ENCODE measurements at regions not wholly inside any gene's neighbourhood (a gene's known extent, or its start where the extent isn't known, plus 50 kb on each side); places are given as distances from the start of the nearest gene placed in this dataset.
A peak's percentile ranks its signal among the peaks of the same experiment; 100 is the strongest.

GRCh38 chr7:41107330-41107937 lies 595.5 kb downstream of the INHBA start:
- no peak overlapping the region for H3K27ac ChIP-seq (ENCODE audit: insufficient read length, low read depth, low read length)
- no peak overlapping the region for H3K9ac ChIP-seq (ENCODE audit: extremely low read depth, insufficient read length, low read length)
- H4K5ac ChIP-seq (ENCODE audit: insufficient read length, low read depth, low read length), result no peak overlapping the region
- no peak overlapping the region for H3K4ac ChIP-seq (ENCODE audit: low read depth, low read length)
- H3T11ph ChIP-seq (ENCODE audit: low read length), result no peak overlapping the region
- no peak overlapping the region for H2BK20ac ChIP-seq (ENCODE audit: low read depth, low read length, poor library complexity, severe bottlenecking)
- H3K4me2 ChIP-seq (ENCODE audit: insufficient read depth, insufficient read length, low read length), result no peak overlapping the region
- no peak overlapping the region for H3K4me3 Mint-ChIP-seq
- H2BK120ac ChIP-seq (ENCODE audit: low read depth, low read length, poor library complexity, severe bottlenecking), result no peak overlapping the region
- H3K18ac ChIP-seq (ENCODE audit: insufficient read length, low read depth, low read length), result no peak overlapping the region
- no peaks in the 10 kb centered on the region for H3K79me2 ChIP-seq (ENCODE audit: insufficient read depth, low read length)
- no peaks in the 10 kb centered on the region for H3K36me3 Mint-ChIP-seq (ENCODE audit: insufficient read depth in 1 of 3, low read depth in 3 of 3)
- TF ChIP-seq CTCF (conservative IDR thresholded peaks at IDR 0.05), result no peak
- peaks cover 6 to 11% of the 10 kb centered on the region in 2 experiments for H3K4me1 Mint-ChIP-seq
- DNase-seq, result no peak
- H2AK5ac ChIP-seq (ENCODE audit: insufficient read length, low read length), result no peak overlapping the region
- peaks cover 1% of the 10 kb centered on the region; the same call in 1 of the 2 replicates for H3K27me3 Mint-ChIP-seq (ENCODE audit: low read depth)
- no peaks in the 10 kb centered on the region for H3K23me2 ChIP-seq (ENCODE audit: insufficient read length, low read depth, low read length, poor library complexity, severe bottlenecking)
- no peaks in the 10 kb centered on the region for H3K9me3 Mint-ChIP-seq
- no peaks in the 10 kb centered on the region for H3K27me3 ChIP-seq (ENCODE audit: insufficient read depth, low read length)
- no peak overlapping the region for H4K8ac ChIP-seq (replicated peaks; ENCODE audit: insufficient read length, low read depth, low read length)
- no peaks in the 10 kb centered on the region for H3K4me1 ChIP-seq (ENCODE audit: insufficient read depth, low read length)
- no peak overlapping the region for H3K14ac ChIP-seq (ENCODE audit: insufficient read depth, low read length)
- H3K9me3 ChIP-seq (ENCODE audit: control insufficient read depth, low read depth, low read length), result no peaks in the 10 kb centered on the region
- WGBS (ENCODE audit: extremely low coverage, insufficient read length, low lambda C conversion rate), result no CpG with 5 or more reads among the region's 8 CpGs
- peak overlapping the region in 1 of 3 experiments; percentile 45; a peak in 1 of 7 replicates for H3K27ac Mint-ChIP-seq
- H2AFZ ChIP-seq (ENCODE audit: low read length), result no peak overlapping the region
- no peaks in the 10 kb centered on the region for H3K79me1 ChIP-seq (ENCODE audit: insufficient read depth, low read depth, low read length, poor library complexity, severe bottlenecking)
- H3K56ac ChIP-seq (ENCODE audit: insufficient read length, low read depth, low read length), result no peak overlapping the region
- no peak overlapping the region for H2BK5ac ChIP-seq (ENCODE audit: insufficient read length, low read length)
- H2BK12ac ChIP-seq (ENCODE audit: insufficient read length, low read depth, low read length), result no peak overlapping the region
- H2BK15ac ChIP-seq (ENCODE audit: low read depth, low read length), result no peak overlapping the region
- H3K23ac ChIP-seq (ENCODE audit: insufficient read length, low read depth, low read length), result no peak overlapping the region
- no peaks in the 10 kb centered on the region for H4K20me1 ChIP-seq (ENCODE audit: control insufficient read depth, insufficient read depth, insufficient read length)
- no peak overlapping the region for H4K91ac ChIP-seq (ENCODE audit: insufficient read length, low read depth, low read length)

Data from H9 (cell line).